ENCODE measurements at regions not wholly inside any gene's neighbourhood (a gene's known extent, or its start where the extent isn't known, plus 50 kb on each side); places are given as distances from the start of the nearest gene placed in this dataset.

DNA sequence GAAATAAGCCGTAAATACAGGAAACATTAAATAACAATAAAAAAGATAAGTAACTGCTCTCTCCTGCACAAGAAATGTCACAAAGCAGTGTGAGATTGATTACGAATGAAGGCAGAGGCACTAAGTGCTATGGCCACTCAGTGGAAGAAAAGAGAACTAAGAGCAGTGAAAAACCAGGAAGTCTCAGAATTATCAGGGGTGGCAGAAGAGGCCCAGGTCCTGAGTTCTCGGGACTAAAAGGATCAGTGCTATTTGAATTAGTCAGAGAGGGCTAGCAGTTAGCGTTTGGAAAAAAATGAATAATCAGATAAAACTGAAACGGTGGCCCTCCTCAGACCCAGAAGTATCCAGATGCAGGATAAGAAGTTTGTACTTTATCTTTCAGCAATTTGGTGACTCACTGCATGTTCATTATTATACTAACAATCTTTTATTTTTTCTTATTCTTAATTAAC lies 367.1 kb downstream of the ZEB2 start:
- no peak for DNase-seq

DNA sequence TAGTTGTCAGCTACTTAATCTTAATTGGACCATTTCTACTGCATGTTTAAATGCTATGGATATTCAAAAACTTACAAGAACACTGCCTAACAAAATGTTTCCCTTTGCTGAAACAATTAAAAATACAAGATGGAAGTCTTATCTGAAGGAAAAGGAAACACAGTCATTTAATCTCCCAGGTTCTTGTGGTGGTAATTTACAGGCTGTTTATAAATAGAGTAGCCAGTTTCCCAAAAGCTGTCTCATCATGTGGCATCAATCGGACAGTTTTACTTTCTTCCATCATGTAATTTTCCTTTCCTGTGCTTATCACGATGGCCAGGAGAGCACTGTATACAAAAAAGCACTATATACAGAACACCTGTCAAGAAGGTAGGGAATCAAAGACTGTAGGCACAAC lies 368.1 kb downstream of the ZEB2 start:
- DNase-seq: no peak

DNA sequence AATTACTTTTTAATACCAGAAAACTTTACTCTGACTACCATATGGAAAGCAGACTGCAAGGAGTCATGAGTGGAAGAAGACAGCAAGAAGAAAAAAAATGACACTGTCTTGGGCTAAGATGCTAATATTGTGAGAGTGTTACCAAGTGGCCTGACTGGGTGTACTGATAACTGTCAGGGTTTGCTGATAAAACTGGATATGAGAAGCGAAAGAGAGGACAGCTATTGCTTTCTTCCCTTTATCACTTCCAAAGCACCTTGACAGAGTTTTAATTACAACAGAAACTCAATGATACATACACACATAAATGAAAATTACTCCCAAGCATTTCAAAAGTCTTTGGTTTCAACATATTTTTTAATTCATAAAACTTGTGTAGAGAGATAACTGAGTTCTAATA lies 368.5 kb downstream of the ZEB2 start:
- DNase-seq: no peak

DNA sequence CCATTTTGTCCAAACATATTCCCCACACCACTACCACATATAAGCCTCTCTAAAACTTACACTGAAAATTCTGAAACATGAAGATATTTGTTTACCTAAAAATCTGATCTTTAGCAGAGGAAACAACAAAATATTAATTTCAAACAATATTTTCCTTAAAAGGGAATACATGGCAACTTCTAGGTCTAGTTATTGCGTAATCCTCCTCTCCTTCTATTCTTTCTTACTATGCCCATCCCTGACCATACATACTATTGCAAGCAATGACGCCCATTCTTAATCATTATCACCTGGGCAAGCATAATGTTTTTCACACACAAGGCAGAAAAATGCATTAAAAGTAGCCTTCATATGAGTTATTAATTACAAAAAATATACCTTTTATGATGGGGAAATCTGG lies 372.6 kb downstream of the ZEB2 start:
- no peak for DNase-seq

DNA sequence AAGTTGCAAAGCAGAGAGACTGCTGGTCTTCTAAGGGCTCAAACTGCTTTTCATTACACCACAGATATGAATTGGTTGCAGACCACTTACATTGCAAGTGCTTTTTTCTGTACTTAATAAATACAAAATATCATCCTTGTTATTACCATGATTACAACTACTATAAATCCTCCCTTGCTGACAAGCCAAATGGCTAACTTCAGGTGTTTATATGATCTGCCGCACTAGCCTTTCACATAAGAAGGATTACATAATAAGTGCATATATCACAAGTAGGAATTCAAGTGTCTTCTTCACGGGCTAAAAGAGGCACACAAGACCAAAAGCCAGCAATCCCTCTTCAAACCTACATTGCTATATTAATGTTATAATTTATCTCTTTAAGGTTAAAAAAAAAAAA lies 373.0 kb downstream of the ZEB2 start:
- no peak for DNase-seq

DNA sequence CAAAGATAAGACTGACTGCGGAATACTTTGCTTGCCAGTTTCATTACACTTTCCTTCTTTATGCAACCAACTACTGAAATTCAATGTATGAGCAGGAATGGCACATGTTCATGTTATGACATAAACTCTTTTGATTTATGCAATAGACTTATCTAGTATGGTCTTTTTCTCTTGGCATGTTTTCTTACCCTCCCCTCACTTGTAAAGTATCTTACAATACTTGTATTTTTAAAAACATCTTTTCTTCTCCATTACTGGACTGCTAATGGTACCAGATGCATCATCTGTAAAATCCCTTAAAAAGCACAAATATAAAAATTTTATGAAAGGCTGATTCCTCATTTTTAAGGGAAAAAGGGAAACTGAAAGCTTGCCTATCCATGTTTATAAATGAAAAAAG lies 373.8 kb downstream of the ZEB2 start:
- no peak for DNase-seq

DNA sequence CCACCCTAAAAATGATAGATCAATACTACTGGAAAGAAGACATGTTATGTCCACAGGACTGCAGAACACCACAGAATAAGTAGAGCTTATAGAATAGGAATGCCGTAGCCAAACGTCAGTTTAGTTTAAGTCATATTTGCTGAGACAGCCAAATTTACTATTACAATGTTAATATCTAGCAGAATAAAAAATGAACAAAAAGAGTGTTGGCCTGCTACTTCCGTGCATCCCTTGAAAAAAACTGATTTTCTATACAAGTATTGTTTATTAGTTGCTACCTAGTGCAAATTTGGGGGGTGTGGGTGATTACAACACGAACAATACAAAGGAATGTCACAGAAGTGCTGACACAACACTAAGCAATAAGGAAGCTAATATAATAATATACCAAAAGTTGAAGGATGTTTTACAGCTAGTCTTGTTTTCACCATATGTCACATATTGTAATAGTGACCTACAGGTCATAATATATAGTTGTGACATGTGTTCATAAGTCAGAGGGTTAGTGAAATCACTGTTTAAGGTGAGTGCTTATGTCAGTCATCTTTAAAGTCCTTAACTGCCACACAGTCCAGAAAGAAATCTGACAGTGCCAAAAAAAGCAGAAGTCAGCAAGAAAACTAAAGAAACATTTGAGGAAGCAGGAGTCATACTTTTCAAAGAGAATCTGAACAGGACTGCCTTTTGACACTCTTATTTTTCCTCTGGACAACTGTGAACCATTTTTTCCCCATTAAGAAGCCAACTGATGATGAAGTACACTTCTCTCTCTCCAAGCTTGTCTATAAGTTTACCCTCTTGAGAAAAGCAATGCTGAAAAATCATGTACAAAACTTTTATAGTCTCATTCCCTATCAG lies 376.4 kb downstream of the ZEB2 start:
- DNase-seq: no peak

DNA sequence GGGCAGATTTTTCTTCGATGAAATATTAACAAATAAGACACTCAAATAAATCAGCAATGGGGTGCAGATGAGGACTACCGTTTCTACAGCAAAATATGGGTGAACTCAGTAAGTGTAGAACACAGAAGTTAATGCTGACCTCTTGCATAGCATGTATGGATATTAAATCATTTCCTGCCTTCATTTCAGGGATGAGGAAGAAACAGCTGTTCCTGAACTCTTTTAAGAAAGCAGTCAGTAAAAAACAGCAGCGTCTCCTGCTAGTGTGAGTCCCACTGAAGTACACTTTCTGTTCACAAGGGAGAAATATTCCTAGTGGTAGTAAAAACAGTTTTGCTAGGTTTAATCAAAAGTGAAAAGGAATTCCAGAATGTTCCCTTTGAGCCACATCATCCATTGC lies 379.0 kb downstream of the ZEB2 start:
- DNase-seq: no peak

DNA sequence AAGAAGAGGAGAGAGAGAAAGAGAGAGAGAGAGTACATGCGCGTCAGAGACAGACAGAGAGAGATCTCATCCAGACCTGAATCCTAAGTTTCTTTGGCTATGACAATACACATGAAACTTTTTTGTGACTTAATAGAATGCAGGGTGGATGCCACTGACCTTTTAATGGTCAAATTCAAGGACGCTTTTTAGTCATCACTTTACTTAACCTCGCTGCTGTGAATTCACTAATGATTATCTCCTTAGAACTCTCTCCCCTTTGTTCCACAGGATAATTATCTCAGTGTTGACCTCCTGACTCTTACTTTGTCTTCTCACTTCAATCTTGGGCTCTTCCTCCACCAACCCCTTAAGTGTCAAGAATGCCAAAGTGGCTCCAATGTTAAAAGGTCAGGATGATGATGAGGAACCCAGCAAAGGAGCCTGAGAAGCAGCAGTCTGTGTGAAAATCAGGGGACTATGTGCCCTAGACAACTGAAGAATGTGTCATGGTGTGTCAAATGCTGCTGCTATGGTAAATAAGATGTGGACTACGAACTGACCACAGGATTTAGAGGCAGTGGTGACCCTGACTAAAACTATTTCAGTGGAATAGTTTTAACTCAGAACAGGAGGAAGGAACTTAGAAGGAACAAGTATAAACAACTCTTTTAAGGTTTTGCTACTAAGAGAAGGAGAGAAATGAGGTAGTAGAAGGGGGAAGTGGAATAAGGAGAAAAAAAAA lies 382.1 kb downstream of the ZEB2 start:
- DNase-seq: no peak

DNA sequence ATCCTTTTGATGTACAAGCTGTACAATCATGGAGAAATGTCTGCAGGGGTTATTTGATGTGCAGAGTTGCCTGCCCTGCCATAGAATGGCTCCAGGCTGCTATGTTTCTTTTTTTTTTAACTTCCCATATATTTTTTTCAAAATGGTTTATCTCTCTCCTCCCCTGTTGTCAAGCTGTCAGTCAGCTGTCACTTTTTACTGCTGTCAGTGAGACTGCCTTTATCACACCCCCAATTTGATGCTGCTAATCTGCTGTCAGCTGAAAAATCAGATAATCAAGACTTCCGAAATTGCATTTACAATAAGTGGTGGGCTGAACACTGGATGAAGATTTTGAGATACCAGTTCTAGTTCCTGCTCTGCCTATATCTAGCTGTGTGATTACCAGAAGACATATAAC lies 382.6 kb downstream of the ZEB2 start:
- DNase-seq: no peak

DNA sequence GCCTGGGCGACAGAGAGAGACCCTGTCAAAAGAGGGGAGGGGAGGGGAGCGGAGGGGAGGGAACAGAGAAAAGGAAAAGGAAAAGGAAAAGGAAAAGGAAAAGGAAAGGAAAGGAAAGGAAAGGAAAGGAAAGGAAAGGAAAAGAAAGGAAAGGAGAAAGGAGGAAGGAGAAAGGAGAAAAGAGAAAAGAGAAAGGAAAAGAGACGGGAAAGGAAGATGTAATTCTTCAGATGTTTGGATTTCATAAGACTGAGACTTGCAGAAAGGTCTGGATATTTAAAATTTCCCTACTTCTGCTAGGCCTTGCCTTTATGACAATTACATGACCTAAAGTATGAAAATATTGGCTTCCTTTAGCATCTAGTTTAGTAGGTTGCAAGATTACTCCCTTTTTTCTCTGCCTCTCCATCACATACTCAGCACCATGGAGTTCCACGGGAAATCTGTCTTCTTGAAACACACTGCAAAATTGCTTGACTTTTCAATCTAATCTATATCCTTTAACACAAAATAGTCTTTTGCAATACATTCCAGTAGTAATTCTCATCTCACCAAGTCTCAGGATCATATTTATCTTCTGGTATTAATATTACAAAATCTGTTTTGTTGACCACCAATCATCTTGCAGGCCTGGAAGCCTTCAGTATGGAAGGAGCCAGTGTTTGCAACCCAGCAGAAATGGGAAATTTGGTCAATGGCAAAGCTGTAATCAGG lies 383.5 kb downstream of the ZEB2 start:
- no peak for DNase-seq

DNA sequence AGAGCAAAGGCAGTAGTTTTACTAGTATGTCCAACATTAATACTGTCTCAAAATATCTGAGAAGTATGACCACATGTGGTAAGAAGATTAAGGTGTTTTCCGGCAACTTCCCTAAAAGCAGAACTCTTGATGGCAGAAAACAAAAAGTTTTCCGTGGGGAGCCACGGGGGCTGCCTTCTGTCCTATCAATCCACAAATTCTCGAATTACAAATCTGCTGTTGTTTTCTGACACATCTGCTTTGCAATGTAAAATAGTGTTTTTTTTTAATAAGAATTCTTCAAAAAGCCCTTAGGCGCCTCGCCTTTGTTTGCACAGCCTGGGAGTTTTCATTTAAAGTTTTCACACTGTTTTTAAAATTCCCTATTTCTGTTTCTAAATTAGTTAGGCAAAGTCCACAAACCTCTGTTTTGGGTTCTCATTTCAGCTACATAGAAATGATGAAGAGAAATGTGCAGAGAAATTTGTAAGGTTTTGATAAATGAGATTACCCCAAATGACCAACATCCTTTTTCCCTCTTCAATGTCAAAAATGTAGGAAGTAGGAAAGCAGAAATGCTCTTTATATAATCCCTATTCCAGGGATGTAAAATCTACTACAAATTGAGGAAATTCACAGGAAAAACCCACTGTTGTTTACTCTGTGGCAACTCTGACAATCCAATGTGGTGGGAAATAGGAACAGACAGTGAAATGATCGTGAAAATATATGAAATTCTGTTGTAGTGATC lies 385.8 kb downstream of the ZEB2 start:
- no peak for DNase-seq

DNA sequence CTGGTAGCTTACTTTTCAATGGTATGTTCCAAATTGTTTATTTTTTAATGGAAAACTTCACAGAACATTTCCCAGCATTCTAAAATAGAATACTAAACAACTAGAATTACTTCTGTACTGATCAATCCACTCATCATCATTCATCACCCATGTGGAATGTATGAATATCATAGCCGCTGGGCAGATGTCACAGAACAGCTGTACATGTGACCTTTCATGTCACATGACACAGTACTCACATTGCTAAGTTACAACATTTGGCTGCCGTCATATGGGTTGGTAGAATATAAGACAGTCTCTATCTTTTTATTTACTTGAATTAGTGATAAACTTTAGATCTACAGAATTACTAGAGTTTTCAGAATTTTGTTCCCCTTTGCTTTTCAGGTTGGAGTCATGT lies 387.6 kb downstream of the ZEB2 start:
- DNase-seq: no peak

DNA sequence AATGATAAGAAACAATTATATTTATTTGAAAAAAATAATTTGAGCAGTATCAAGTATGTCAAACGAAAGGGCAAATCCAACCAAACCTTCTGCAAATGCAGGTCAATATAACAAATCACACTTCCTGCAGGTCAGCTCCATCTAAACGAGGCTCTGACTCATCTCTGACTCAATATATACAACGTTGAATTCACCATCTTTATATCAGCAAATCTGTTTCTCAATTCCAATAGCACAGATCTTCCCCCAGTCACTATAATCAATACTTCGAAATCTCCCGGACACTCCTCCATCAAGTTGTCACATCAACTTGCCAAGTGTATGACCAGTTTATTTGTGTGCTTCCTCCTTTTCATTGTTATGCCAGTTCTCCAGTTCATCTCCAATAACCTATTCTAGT lies 388.9 kb downstream of the ZEB2 start:
- no peak for DNase-seq

DNA sequence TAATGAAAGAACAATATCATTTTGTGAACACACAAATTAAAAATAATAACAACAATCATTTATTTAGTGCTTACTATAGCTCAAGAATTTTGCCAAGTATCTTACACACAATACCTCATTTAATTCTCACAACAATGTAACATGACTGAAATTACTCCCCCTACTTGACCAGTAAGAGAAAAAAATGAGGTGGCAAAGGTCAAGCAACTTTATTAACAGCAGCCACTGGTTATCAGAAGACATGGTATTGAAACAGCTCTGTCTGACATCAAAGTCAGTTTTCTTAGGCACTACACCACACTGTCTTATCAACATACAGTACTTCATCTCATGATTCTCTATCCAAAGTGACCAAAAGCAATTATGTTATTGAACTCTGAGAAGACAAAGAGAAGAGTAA lies 389.4 kb downstream of the ZEB2 start:
- DNase-seq: no peak

DNA sequence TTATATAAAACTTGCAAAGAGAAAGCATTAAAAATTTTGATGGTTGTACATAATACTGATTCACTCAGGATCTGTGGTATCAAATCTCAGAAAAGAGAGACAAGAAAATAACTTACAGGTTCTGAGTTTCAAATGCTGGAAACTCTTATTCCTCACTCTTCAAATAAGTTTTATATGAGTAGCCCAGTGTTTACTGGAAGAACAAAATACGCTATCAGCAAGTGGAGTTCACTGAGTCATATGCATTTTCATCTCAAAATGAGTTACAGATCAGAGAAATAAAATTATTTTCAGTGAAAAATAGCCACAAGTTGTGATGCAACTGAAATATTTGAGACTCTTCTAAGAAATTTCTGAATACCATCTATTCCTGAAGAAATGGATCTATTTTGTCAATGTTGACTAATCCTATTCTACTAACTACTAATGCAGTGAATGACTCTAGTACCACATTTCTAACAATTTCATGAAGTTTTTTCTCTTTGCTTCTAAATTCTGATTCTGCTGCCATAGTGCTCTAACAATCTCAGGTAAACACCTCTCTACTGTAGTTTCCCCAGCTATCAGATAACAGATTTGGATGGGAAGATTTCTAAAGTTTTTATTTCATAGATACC lies 391.7 kb downstream of the ZEB2 start:
- no peak for DNase-seq

DNA sequence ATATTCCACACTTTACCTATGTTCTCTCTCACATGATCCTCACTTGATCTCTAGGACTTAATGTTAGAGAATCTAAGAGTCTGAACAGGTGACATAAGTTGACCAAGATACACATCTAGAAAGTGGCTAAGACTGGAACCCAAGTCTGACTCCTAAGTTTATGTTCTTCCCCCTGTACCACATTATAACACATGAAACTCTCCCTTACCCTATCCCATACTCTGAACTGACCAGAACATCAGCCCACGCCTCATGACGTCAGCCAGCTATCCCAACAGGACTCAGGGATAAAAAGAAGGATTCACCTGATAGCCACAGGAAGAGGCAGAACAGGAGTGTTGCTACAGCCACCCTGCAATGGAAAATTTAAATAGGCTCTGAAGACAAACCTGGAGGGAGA lies 392.2 kb downstream of the ZEB2 start:
- no peak for DNase-seq

DNA sequence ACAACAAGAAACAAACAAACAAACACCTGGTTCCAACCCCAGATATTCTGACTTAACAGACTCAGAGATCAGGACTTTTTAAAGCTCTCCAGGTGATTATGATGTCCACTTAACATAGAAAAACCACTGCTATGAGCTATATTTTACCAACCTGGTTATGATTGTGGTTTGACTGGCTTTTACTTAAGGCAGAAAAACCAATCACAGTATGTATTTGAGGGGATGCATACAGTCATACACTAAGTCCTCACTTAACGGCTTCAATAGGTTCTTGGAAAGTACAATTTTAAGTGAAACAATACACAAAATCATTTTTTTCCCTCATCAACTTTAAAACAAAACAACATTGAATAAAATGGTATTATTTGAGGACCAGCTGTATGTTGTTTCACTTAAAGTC lies 393.6 kb downstream of the ZEB2 start:
- DNase-seq: no peak

DNA sequence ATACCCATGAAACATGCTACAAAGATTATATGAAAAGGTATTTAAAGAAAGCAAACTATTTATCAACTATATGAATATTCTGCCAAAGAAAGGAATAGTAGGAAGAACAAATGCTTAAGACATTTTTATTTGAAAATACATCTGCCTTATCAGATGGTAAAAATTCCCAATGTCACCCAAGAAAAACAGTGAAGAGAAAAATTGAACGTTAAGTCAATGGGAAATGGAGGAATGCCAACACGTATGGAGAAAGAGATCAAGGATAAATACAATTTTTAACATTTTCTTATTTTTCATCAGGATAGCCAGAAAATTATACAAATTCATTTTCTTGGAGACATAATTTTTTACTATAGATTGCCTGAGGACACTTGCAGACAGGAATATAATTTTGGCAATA lies 394.2 kb downstream of the ZEB2 start:
- no peak for DNase-seq

DNA sequence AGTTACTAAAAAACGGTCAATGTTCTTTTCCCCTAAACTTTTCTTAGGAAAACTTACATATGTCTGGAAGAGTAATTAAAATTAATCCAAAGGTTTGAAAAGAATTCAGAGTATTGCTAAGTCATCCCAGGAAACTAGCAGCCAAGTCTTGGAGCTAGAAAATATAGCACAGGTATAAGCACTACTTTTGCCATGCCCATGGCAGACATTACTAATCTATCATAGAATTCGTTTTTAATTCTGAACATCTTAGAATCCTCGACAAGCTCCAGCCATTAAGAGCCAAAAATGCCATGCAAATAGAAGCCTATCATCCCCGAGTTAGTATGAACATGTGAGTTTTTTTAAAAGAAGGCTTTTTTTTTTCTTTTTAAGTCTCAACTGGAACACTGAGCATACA lies 395.0 kb downstream of the ZEB2 start:
- no peak for DNase-seq

DNA sequence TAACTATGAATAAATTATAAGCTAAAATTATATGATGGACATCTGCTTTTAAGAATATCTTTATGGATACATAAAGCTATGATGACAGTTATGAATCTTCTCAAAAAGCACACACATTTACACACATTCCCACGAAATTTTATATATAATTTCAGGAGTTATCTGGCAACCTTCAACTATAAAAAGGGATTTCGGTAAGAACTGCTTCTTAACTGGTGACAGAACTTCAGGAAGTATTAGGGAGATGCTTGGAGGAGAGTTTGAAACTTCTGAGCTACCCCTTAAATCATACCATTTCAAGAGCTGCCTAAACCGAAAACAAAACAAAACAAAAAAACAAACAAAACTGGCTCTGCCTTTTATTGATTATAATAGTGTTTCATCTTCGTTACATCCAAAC lies 399.4 kb downstream of the ZEB2 start:
- no peak for DNase-seq

DNA sequence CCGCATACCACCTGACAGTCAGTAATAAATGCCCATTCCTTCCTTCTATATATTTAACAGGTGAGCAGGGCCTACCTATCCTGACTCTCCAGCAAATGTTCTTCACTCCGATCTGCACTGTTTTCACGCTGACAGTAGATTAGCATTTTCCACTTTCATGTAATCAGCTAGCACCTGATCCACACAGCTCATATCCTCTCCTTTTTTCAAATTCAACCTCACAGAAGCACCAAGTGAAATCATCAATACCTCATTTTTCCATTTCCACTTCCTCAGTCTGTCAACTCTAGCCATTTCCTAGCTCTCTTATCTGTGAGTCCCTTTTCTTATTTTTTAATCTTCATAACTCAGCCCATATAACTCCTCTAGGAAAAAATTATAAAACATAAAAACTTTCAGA lies 402.8 kb downstream of the ZEB2 start:
- DNase-seq: no peak

Measured in CD4-positive, alpha-beta T cell treated with Interleukin-1 beta for 1 hour (primary cell).